ENCODE measurements at regions not wholly inside any gene's neighbourhood (a gene's known extent, or its start where the extent isn't known, plus 50 kb on each side); places are given as distances from the start of the nearest gene placed in this dataset.

- 37% methylated on average over 11 of the region's 16 CpGs for WGBS (ENCODE audit: low lambda C conversion rate)
- Histone ChIP-seq H3K4me2 (ENCODE audit: low read depth, low read length) (no peak overlapping the region), H3K4me1 (ENCODE audit: insufficient read depth, low read length) (no peaks in the 10 kb centered on the region), H3K9me3 (ENCODE audit: low read length) (no peaks in the 10 kb centered on the region), H3K36me3 (replicated peaks in 1 of 2; ENCODE audit: control insufficient read depth in 1 of 2, insufficient read depth in 2 of 2, low read length in 2 of 2) (no peaks in the 10 kb centered on the region), H3K27me3 (ENCODE audit: control insufficient read depth in 1 of 2, insufficient read depth in 2 of 2, low read length in 2 of 2) (peaks cover 0 to 8% of the 10 kb centered on the region in 2 experiments; a peak in 2 of 5 replicates), H4K20me1 (ENCODE audit: insufficient read depth, low read length) (no peaks in the 10 kb centered on the region), H3K27ac (ENCODE audit: extremely low read length, insufficient read depth, low read length) (no peak overlapping the region), H3K4me3 (replicated peaks in 1 of 3; ENCODE audit: insufficient read depth in 1 of 3, low read depth in 2 of 3, low read length in 3 of 3) (no peak overlapping the region), H3K9ac (ENCODE audit: insufficient read depth, low read depth, low read length) (no peak overlapping the region), H2AFZ (ENCODE audit: low read length) (no peak overlapping the region), H3K79me2 (ENCODE audit: insufficient read depth, low read length) (no peaks in the 10 kb centered on the region)
- FAIRE-seq: no peak
- intact Hi-C loops (cut with micrococcal nuclease; ENCODE audit: unreplicated experiment) (no loop called here), in situ Hi-C loops (cut with HindIII; ENCODE audit: extremely low pct_ligation_motif_present, low pct_unique_long_range_greater_than_20kb) (no loop called here)
- ChIA-PET POLR2A (no interaction called here), CTCF (ENCODE audit: low intra/inter-chr PET ratio, low total read pairs) (no interaction called here)
- TF ChIP-seq DZIP1 (CRISPR knock-in tag; IDR thresholded peaks at IDR 0.05) (no peak), ZNF460 (CRISPR knock-in tag; IDR thresholded peaks at IDR 0.05; ENCODE audit: borderline replicate concordance) (no peak), ZBED4 (CRISPR knock-in tag; IDR thresholded peaks at IDR 0.05; ENCODE audit: borderline replicate concordance) (no peak), STAG1 (CRISPR knock-in tag; IDR thresholded peaks at IDR 0.05) (no peak), PCBP2 (optimal IDR thresholded peaks at IDR 0.05; ENCODE audit: low read depth, low read length, poor library complexity, severe bottlenecking) (no peak), BRCA1 (CRISPR knock-in tag; IDR thresholded peaks at IDR 0.05) (no peak), MED1 (CRISPR knock-in tag; IDR thresholded peaks at IDR 0.05) (no peak), HOMEZ (CRISPR knock-in tag; IDR thresholded peaks at IDR 0.05; ENCODE audit: low read depth) (no peak), SNAPC4 (CRISPR knock-in tag; IDR thresholded peaks at IDR 0.05) (no peak), ZNF136 (CRISPR knock-in tag; IDR thresholded peaks at IDR 0.05; ENCODE audit: low read depth) (no peak)
- DNase-seq (ENCODE audit: low spot score): no peak
- no TSS peak for BruUV-seq (replicated peaks)
- ATAC-seq: no peak
Measured at GRCh38 chr18:78611201-78611800, 368.3 kb upstream of the SALL3 start.

Data from HepG2 (cell line).